SK-N-DZ (cell line): ENCODE measurements at regions not wholly inside any gene's neighbourhood (a gene's known extent, or its start where the extent isn't known, plus 50 kb on each side); places are given as distances from the start of the nearest gene placed in this dataset.
"Not testable (repeated sequence)": the region's sequence is repeated elsewhere in the genome, so short reads cannot be mapped to it uniquely, and the experiment has no call there.

Source experiments
- DNase-seq: peaks from one replicate; pipeline ENCODE4 v3.0.0-alpha.2; 2015; ENCODE audit warnings: low spot score

GRCh38 chr10:4306871-4307270 is 519.1 kb upstream of the AKR1E2 start:
- DNase-seq, result no peak

GRCh38 chr10:4303045-4303444 is 518.0 kb upstream of the KLF6 start:
- DNase-seq, result no peak

- DNase-seq, result no peak
Observed at GRCh38 chr10:4301291-4302045, 516.5 kb upstream of the KLF6 start.

GRCh38 chr10:4296161-4296560 is 511.2 kb upstream of the KLF6 start:
- DNase-seq, result no peak

GRCh38 chr10:4294996-4295792 is 510.2 kb upstream of the KLF6 start:
- no peak for DNase-seq

- DNase-seq, result no peak
Observed at GRCh38 chr10:4294271-4294670, 509.3 kb upstream of the KLF6 start.

- no peak for DNase-seq
Observed at GRCh38 chr10:4291990-4292389, 507.0 kb upstream of the KLF6 start.

GRCh38 chr10:4285121-4285520 is 500.1 kb upstream of the KLF6 start:
- no peak for DNase-seq

GRCh38 chr10:4283846-4284610 is 499.0 kb upstream of the KLF6 start:
- no peak for DNase-seq

- DNase-seq, result no peak
Observed at GRCh38 chr10:4282496-4282895, 497.5 kb upstream of the KLF6 start.

- no peak for DNase-seq
Observed at GRCh38 chr10:4281190-4281825, 496.3 kb upstream of the KLF6 start.

GRCh38 chr10:4280461-4281189 is 495.6 kb upstream of the KLF6 start:
- no peak for DNase-seq

GRCh38 chr10:4279655-4280054 is 494.6 kb upstream of the KLF6 start:
- no peak for DNase-seq

- DNase-seq, result no peak
Observed at GRCh38 chr10:4278186-4278585, 493.2 kb upstream of the KLF6 start.

- no peak for DNase-seq
Observed at GRCh38 chr10:4276151-4276550, 491.1 kb upstream of the KLF6 start.

GRCh38 chr10:4274671-4275070 is 489.7 kb upstream of the KLF6 start:
- not testable (repeated sequence) for DNase-seq

- no peak for DNase-seq
Observed at GRCh38 chr10:4271193-4271592, 486.2 kb upstream of the KLF6 start.

GRCh38 chr10:4270116-4270515 is 485.1 kb upstream of the KLF6 start:
- DNase-seq, result no peak

- not testable (repeated sequence) for DNase-seq
Observed at GRCh38 chr10:4268490-4268889, 483.5 kb upstream of the KLF6 start.

GRCh38 chr10:4267086-4267773 is 482.2 kb upstream of the KLF6 start:
- DNase-seq, result no peak
